Right lobe of liver (tissue), 6 donors: ENCODE measurements at regions not wholly inside any gene's neighbourhood (a gene's known extent, or its start where the extent isn't known, plus 50 kb on each side); places are given as distances from the start of the nearest gene placed in this dataset.

Source experiments
- ATAC-seq, 4 donors: fragments of 200-7000 bp; cut with Tn5 transposase; one replicate each; pipeline ENCODE4 v1.9.1; 2020; ENCODE audit warnings: mild to moderate bottlenecking in 4 of 4, moderate library complexity in 4 of 4
- DNase-seq, 3 donors: peaks; one replicate each; pipeline ENCODE4 v3.0.0-alpha.2; 2020
- H3K27ac ChIP-seq, 3 donors: fragments of 200-600 bp; one replicate each; pipeline ENCODE4 v1.8.0; 2022
- H3K27me3 ChIP-seq, 2 donors: fragments of 200-600 bp; one replicate each; pipeline ENCODE4 v1.8.0; 2022
- H3K36me3 ChIP-seq, 4 donors: fragments of 200-600 bp; sonication (generic) in 1 of 4; one replicate each; pipeline versions ENCODE4 v1.5.1 to v1.8.0; 2017 to 2022; ENCODE audit warnings: control low read depth in 1 of 4
- H3K4me1 ChIP-seq, 4 donors: fragments of 200-600 bp; sonication (generic) in 1 of 4; one replicate each; pipeline versions ENCODE4 v1.5.1 to v1.8.0; 2017 to 2022; ENCODE audit warnings: control low read depth in 1 of 4
- H3K4me3 ChIP-seq, 3 donors: fragments of 200-600 bp; one replicate each; pipeline ENCODE4 v1.8.0; 2022
- H3K9me3 ChIP-seq, 4 donors: fragments of 200-600 bp; sonication (generic) in 1 of 4; one replicate each; pipeline versions ENCODE4 v1.5.1 to v1.8.0; 2017 to 2022; ENCODE audit warnings: control low read depth in 1 of 4
- CTCF ChIP-seq, 4 donors: fragments of 200-600 bp in 3 of 4; fragments of 450-650 bp in 1 of 4; IDR thresholded peaks; one replicate each; pipeline versions ENCODE4 v1.5.1 to v1.8.0; 2016 to 2022; ENCODE audit warnings: antibody characterized with exemption in 4 of 4, mild to moderate bottlenecking in 2 of 4
- POLR2A ChIP-seq: fragments of 450-650 bp; IDR thresholded peaks from one replicate; pipeline ENCODE4 v1.6.1; 2017; ENCODE audit warnings: antibody characterized with exemption, mild to moderate bottlenecking
- WGBS: methylation state at CpG from one replicate; pipeline ENCODE4 v1.1.6; 2018; ENCODE audit warnings: low coverage, low lambda C conversion rate; ENCODE audit not compliant: insufficient coverage; ENCODE audit errors: missing lambda C conversion rate; 5-methylcytosine and 5-hydroxymethylcytosine counted together
- intact Hi-C, 2 donors: fragments of 100-400 bp; cut with DNase I; formaldehyde crosslinking; loops; one replicate each; pipeline versions ENCODE4 v1.11.2 to v1.14.1; 2022
- donor health status: DM: no; HTN: yes; CAD: no.
- donor health status: DM: no; HTN: no; CAD: no.
- donor health status: DM: no; HTN: no; CAD: no.
- donor health status: DM: no; HTN: yes; CAD: no.
- donor health status: DM: no; HTN: yes; CAD: no.

GRCh38 chrX:109848461-109849050 lies 115.5 kb upstream of the ACSL4 start:
- ATAC-seq (peak in 1 of 4 donors; percentile 76), DNase-seq (peak in 1 of 3 donors; percentile 63)
- Histone ChIP-seq H3K36me3 (no peaks in the 10 kb centered on the region), H3K4me3 (no peak overlapping the region), H3K9me3 (no peaks in the 10 kb centered on the region), H3K27me3 (peaks cover 0 to 12% of the 10 kb centered on the region in 2 donors), H3K27ac (no peak overlapping the region), H3K4me1 (peaks cover 0 to 20% (median 0%) of the 10 kb centered on the region in 4 donors)
- 19% methylated on average over 4 of the region's 4 CpGs for WGBS
- no peak for TF ChIP-seq CTCF (IDR thresholded peaks at IDR 0.05)
- TF ChIP-seq POLR2A: no peak
- intact Hi-C loops: no loop called here

DNA sequence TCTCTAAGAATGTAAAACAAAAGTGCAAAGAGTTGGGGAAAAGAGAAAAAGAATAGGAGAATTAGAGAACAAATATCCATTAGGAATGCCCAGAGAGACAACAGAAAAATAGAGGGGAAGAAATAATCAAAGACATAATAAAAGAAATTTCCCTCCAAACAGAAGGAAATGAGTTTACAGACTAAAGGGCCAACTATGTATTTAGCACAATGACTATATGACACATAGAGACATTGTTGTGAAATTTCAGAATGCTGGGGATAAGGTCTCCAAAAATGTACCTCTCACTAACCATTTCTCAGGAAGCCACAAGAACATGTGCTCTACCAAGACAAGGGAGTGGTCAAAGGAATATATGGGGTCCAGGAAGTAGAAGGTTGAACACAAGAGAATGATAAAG lies 121.0 kb upstream of the ACSL4 start:
- TF ChIP-seq POLR2A (no peak), CTCF (IDR thresholded peaks at IDR 0.05) (no peak)
- DNase-seq: no peak
- Histone ChIP-seq H3K36me3 (no peaks in the 10 kb centered on the region), H3K4me3 (no peak overlapping the region), H3K4me1 (peaks cover 0 to 19% (median 5%) of the 10 kb centered on the region in 4 donors), H3K9me3 (no peaks in the 10 kb centered on the region), H3K27ac (no peak overlapping the region), H3K27me3 (peaks cover 0 to 22% of the 10 kb centered on the region in 2 donors)
- no peak for ATAC-seq
- intact Hi-C loops: no loop called here

DNA sequence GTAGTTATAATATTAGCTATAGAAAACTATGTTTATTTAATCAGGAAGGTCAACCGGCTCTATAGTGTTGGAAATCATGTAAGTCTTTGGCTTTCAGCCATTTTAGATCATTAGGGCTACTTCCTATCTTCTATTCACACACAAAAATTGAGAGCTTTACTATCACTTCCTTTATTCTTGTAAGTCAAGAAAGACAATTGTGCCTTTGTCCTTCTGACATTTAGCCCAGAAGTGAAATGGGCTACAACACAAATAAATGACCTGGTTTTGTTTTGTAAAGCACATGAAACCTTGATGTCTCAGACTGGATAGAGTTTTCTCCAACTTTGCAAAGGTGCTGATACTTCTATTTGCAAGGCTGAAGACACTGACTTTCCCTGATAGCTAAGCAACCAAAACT lies 122.4 kb upstream of the ACSL4 start:
- Histone ChIP-seq H3K27me3 (peaks cover 0 to 18% of the 10 kb centered on the region in 2 donors), H3K4me1 (peaks cover 0 to 27% (median 7%) of the 10 kb centered on the region in 4 donors), H3K4me3 (no peak overlapping the region), H3K27ac (no peak overlapping the region), H3K36me3 (no peaks in the 10 kb centered on the region), H3K9me3 (no peaks in the 10 kb centered on the region)
- WGBS: 20% methylated on average over 1 of the region's 1 CpG
- intact Hi-C loops: no loop called here
- no peak for DNase-seq
- peak in 1 of 4 donors; percentile 42 for ATAC-seq
- TF ChIP-seq POLR2A: no peak
- TF ChIP-seq CTCF (IDR thresholded peaks at IDR 0.05): no peak

DNA sequence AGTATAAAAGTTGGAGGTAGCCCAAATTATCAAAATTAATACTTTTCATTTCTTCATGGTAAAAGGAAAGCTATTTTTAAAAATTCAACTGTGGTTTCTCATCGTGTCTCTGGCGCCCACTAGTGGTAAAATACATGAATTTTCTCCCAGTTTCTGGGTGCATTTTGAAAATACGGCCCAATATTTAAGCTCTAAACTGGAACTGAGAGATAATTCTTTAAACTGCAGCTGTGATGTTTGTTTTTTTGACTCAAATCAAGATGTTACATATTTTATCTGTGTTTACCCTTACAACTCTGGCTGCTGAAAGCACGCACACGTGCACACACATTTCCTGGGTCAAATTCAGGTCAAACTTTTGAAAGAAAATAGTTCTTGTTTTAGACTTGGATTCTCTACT lies 123.9 kb upstream of the ACSL4 start:
- Histone ChIP-seq H3K9me3 (no peaks in the 10 kb centered on the region), H3K36me3 (no peaks in the 10 kb centered on the region), H3K27ac (peak overlapping the region in 1 of 3 donors; percentile 15), H3K27me3 (peaks cover 0 to 13% of the 10 kb centered on the region in 2 donors), H3K4me1 (peaks cover 0 to 27% (median 7%) of the 10 kb centered on the region in 4 donors), H3K4me3 (no peak overlapping the region)
- intact Hi-C loops: no loop called here
- ATAC-seq (peak in 3 of 4 donors; percentile 21 to 50 (median 36)), DNase-seq (no peak)
- 7% methylated on average over 5 of the region's 5 CpGs for WGBS
- TF ChIP-seq POLR2A: no peak
- peak; percentile 71 to 87 (median 84) for TF ChIP-seq CTCF (IDR thresholded peaks at IDR 0.05)
